HG03439 (cell line): ENCODE measurements at regions not wholly inside any gene's neighbourhood (a gene's known extent, or its start where the extent isn't known, plus 50 kb on each side); places are given as distances from the start of the nearest gene placed in this dataset.
"Not testable (repeated sequence)": the region's sequence is repeated elsewhere in the genome, so short reads cannot be mapped to it uniquely, and the experiment has no call there.

ENCODE experiments used
- ATAC-seq: cut with Tn5 transposase; IDR thresholded peaks from one replicate; pipeline ENCODE4 v1.9.1; 2021; ENCODE audit warnings: mild to moderate bottlenecking, moderate library complexity; ENCODE audit not compliant: unreplicated experiment

DNA sequence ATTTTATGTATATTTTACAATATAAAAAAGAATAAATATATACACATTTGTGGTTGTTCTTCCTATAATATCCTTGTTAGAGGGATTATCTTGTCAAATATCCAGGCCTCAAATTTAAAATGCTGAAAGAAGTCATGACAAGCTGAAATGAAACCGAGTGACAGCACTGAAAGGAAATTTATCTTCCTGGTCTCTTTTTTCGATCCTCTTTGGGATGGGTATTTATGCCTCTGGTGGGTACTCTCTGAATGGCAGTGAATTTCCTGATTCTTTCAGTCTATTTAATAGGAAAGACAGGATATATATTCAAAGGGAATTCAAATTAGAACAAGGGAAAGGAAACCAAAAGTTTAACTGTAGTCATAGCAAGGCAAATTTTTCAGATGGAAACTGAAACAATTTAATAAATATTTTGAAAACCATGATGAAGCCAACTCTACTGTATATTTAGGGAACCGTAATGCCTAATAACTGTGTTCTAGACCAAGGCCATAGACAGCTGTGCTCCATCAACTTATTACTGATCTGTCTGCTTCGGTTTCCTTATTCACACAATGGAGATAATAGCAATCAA, 97.9 kb downstream of the DLEU7 start:
- no peak for ATAC-seq

DNA sequence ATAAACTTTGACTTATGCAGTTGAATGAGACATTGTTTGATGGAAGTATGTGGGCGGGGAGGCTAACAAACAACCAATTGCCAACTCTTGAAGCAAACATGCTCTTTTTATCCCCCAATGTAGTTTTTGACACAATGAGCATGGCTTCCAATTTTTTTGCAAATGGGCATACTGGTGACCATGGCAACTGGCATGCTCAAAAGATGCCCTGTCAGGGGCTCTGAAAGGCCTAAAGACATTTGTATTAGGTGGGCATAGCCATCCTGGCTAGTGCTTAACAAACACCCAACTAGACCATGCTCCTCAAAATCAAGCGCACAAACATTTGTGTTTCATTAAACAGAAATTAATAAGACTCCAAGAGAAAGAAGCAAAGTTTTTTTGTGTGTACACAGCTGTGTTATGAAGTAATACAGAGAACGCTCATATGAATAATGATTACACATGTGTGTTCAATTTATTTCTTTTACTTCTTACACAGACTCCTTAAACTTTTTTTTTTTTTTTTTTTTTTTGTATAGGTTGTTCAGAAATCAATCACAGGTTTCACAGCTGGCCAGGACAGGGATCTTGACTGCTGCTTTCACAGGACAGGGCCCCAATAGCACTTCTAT, 95.6 kb downstream of the DLEU7 start:
- ATAC-seq: no peak

- ATAC-seq: not testable (repeated sequence)
Observed at GRCh38 chr13:50753221-50753620, 90.3 kb downstream of the DLEU7 start.

GRCh38 chr13:50755862-50756685, 87.4 kb downstream of the DLEU7 start:
- not testable (repeated sequence) for ATAC-seq

GRCh38 chr13:50757008-50757407, 86.5 kb downstream of the DLEU7 start:
- no peak for ATAC-seq

DNA sequence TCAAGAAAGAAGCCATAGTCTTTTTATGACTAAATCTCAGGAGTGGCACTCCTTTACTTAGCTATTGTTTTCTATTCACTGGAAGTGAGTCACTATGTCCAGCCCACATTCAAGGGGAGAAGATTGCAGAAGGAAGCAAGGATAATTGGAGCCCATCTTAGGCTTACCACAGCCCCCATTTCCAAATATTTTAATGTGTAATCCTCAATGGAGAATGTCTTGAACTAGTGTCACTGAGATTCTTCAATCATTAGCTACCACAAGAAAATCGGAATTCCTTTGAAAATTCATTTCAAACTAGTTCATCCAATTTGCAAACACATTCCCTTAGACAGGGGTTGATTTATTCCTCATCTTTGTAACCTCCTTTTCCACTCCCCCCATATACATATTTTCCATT, 84.7 kb downstream of the DLEU7 start:
- ATAC-seq: no peak

DNA sequence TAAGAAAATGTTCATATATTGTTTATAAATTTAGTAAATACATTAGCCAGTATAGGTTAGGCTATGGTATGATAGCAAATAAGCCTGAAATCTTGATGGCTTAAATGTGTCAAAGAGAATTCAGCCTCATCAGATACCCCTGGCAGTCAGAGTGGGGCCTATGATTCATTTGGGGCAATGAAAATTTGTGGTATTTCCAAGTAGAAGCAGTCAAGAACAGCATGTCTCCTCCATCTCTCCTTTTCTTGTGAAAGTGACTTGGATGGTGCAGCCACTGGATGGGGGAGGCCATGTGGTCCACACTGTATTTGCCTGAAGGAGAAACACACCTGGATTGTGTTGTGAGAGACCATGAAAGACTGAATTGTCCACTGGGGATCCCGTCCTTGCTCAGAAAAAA, 82.7 kb downstream of the DLEU7 start:
- ATAC-seq: no peak

DNA sequence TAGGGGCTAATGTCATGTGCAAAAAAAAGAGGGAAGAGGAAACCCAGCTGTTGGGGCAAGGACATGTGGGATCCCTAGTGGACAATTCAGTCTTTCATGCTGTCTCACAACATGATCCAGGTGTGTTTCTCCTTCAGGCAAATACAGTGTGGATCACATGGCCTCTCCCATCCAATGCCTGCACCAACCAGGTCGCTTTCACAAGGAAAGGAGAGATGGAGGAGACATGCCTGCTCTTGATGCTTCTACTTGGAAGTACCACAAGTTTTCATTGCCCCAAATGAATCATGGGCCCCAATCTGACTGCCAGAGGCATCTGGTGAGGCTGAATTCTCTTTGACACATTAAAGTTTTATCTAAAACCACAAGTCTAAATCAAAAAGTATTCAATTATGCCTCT, 82.1 kb downstream of the DLEU7 start:
- no peak for ATAC-seq

DNA sequence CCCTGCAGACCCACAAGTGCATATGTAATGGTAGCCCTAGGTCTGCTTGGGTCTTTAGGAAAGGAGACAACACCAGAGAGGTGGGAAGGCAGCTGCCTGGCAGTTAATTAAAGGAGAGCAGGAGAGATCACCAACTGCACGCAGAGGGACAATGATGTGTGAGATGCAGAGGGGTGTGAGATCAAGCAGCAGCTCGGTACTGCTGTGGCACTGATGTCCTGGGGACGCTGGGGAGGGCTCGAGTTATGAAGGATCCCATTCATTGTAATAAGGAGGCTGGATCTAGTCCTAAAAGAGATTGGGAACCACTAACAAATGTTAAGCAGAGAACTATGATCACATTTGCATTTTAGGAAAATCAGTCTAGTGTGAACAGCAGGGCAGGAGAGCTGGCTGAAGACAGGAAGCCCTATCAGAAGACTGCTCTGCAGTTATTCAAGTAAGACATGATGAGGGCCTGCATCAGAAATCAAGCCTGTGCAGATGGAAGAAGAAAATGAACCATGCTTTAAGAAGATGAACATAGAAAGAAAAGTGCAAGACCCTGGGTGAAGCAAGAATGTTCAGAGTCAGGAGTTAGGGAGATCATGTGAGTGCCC, 80.4 kb downstream of the DLEU7 start:
- no peak for ATAC-seq

DNA sequence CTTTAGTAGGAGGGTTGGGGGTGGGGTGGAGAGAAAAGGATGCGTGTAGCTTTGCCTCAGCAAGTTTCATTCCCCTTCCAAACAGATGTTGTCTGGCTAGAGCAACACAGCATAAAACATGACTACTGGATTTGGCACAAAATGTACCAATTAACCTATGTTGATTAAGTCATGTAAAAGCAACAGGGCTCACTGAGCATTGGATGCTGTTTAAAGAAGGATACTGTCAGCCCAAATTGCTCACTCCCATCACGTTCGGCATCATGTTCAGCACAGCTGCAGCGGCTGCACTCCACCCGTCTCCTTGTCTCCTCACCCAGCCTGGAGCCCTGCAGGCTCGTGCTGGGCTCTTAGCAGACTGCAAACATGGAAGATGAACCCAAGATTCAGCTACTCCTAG, 77.5 kb downstream of the DLEU7 start:
- ATAC-seq: no peak

GRCh38 chr13:50766695-50767094, 76.8 kb downstream of the DLEU7 start:
- no peak for ATAC-seq

DNA sequence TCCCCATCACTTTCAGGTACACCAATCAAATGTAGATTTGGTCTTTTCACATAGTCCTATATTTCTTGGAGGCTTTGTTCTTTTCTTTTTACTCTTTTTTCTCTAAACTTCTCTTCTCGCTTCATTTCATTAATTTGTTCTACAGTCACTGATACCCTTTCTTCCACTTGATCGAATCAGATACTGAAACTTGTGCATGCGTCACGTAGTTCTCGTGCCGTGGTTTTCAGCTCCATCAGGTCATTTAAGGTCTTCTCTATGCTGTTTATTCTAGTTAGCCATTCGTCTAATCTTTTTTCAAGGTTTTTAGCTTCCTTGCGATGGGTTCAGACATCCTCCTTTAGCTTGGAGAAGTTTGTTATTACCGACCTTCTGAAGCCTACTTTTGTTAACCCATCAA, 70.6 kb downstream of the DLEU7 start:
- not testable (repeated sequence) for ATAC-seq
